Stimulated activated CD8-positive, alpha-beta memory T cell treated with anti-CD3 and anti-CD28 coated beads, Interleukin-7, amount 100 ng/mL, for 1 hour (primary cell): ENCODE measurements at regions not wholly inside any gene's neighbourhood (a gene's known extent, or its start where the extent isn't known, plus 50 kb on each side); places are given as distances from the start of the nearest gene placed in this dataset.
"Not testable (repeated sequence)": the region's sequence is repeated elsewhere in the genome, so short reads cannot be mapped to it uniquely, and the experiment has no call there.

Experiments used
- DNase-seq, 2 donors: peaks; one replicate each; pipeline ENCODE4 v3.0.0-alpha.2; 2020; ENCODE audit warnings: low read depth in 2 of 2

DNA sequence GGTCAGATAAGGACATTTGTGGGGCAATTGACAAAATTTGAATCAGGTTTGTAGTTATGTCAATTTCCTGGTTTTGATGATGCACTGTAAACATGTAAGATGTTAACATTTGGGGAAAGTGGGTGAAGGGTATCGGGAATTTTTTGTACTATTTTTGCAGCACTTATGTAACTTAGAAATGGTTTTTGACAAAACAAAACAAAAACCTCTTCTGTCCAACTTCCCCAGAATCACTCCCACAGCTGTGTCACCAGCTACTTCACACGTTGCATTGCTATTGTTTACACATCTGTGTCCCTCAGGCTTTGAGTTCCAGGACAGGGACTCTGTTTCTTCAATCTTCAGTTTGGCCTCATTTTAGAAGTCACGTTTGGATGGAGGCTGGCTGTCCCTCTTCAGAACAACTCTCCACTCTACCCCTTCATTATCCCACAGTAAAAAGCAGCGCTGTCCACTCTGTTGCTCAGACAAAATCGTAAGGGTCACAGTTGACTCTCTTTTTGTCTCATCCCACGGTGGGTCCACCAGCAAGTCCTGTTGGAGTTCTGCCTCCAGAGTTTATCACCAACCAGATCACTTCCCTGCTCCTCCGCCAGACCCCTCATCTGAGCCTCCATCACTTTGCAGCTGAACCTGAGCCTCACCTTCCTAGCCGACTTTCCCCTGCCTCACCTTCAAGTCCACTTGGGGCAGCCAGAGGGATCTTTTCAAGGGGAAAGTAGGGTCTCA is 63.2 kb downstream of the NENF start:
- no peak for DNase-seq

DNA sequence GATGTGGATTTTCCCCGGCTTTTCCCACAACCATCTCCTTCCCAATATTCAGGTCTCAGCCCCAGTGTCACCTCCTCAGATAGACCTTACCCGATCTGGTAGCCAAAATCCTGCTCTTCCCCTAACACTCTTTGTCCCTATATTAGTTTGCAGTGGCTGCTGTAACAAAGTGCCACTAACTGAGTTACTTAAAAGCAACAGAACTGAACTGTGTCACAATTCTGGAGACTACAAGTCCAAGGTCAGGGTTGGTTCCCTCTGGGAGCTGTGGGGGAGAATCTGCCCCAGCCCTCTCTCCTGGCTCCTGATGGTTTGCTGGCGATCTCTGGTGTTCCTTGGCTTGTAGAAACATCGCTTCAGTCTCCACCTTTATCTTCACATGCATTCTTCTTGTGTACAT is 64.0 kb downstream of the NENF start:
- no peak for DNase-seq

DNA sequence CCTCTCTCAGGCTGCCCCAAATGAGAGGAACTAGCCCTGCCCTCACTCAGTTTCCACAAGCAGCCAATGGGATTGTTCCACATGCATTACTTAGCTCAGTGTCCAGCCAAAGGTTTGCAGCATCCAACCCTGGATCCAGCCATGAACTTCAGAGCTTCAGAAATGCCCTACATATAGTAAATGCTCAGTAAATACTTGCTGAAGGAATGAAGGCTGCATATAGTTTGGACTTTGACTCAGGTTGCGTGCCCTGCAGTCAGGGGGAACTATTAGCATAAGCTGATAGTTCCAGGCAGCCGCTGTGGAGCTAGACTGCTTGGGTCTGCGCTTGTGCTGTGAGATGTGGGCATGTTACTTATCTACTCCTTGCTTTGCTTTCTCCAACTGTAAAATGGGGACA is 64.8 kb downstream of the NENF start:
- no peak for DNase-seq

DNA sequence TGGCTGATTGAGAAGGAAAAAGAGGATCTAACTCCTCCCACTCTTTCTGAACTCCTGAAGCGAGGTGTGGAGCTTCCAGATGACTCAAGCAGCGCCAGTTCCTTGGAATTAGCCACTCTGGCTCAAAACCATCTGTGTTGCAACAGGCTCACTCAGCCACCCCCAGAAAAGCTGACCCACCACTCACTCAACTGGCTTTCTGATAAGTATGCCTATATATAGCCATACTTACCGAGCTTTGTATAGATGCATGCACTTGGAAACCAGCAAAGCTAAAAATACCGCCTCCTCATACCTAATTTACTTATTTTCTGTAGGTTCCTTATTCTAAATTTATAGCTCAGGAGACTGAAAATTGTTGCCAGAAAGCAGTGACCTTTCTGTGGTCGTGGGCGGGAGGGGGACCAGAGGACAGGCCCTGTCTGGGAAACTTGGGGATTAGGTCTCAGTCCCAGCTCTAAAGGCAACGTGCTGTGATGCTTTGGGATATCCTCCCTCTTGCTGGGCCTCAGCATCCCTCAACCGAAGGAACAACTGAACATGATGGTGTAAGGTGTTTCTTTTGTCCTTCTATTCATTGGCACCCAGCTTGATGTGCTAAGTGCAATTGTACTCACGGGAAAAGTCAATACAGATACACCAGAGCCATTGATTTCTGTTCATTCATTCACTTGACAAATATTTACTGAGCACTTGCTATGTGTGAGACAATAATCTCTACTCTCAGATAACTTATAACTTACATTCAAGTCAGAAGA is 65.7 kb downstream of the NENF start:
- no peak for DNase-seq

DNA sequence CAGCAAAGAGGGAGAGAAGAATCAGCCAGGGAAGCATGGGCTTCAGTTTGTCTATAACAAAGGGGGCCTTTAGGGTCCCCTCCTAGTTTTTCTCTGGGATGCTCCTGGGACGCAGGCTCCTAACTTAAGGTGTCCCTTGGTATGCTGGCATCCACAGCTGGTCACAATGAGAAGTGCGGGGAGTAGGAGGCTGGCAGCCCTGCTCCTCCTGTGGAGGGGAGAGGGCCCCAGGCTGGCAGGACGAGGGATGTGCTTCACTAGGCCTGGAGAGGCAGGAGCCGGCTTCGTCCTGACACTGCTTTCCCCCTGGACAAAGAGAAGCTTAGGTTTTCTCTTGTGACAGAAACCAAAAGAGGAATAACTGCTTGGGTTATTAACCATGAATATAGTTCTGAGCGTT is 67.6 kb downstream of the NENF start:
- no peak for DNase-seq

DNA sequence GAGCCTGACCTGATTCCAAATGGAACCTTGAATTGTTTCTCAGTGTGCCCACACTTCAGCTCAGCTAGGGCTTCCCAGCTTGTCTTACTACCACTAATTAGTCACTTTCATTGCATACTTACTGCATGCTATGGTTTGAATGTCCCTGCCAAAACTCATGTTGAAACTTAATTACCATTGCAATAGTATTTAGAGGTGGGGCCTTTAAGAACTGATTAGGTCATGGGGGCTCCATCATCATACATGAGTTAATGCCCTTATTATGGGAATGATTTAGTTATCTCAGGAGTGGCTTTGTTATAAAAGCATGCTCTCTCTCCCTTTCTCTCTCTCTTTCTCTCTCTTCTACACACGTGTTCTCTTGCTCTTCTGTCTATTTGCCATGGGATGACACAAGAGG is 68.3 kb downstream of the NENF start:
- DNase-seq: no peak

DNA sequence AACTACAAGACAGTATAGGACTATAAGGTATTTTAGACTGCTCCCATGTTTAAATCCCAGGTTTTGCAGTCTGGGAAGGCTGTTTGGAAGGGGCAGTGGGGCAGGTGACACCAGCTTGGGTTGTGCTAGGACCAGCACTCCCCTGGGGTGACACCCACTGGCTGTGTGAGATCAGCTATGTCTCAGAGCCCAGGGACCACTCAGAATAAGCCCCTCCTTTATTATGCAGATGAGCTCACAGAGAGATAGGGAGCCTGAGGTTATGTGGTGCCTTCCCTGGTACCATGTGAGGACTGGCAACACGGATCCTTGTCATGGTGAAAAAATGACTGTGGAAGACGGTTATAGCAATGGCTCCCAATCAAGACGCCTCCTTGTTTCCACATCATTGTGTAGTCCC is 71.0 kb downstream of the NENF start:
- DNase-seq: no peak

DNA sequence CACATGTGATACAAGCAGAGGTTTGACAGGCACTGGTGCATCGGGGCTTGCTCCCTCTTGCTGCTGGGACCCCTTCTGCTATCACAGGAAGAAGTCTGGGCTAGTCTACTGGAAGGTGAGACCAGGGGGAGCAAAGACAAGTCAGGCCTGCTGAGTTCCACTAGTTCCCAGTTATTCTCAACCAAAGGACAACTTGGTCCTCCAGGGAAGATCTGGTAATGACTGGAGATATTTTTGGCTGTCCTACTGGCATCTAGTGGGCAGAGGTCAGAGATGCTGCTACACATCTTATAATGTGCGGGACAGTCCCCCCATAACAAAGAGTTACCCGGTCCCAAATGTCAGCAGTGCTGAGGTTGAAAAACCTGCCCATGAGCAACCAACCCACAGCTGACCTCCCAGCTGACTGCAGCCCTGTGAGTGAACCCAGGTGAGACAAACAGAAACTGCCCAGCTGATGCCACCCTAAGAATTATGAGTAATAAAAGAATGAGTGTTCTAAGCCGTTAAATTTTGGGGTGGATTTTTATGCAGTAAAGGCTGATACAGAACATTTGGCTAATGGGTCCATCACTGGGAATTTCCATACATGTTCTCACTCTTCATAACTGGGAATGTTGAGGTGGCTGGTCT is 71.6 kb downstream of the NENF start:
- no peak for DNase-seq

DNA sequence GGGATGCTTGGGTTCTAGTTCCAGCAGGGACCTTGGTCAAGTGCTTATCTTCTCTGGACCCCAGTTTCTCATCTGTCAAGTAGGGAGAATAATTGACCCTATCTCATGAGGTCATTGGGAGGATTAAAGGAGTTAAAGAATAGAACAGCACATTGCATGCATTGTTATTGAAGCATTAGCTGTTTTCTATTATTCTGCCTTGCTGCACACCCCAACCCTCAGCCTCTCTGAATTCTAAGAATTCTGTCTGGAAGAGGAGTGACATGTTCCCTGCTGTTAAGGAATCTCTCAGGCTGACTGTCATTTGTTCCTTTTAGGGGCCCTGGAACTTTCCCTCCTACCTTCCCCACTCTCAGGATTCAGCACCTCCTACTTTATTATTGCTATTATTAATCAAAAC is 73.9 kb downstream of the NENF start:
- no peak for DNase-seq

DNA sequence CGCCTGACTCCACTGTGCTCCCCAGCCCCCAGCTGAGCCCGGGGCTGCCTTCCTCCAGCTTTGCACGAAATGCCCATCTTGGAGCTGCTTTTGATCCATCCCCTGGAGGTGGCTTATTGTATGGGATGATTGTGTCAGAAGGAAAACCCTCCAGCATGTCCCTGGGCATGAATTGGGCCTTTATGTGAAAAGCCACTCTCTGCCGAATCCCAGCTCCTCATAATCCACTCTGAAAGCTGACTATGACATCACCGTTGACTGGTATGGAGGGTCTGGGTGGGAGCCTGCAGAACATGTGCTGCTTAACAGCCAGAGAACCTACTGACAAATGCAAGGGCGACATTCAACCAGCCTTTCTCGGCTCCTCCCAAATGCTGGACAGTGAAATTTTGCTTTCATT is 74.6 kb downstream of the NENF start:
- no peak for DNase-seq

DNA sequence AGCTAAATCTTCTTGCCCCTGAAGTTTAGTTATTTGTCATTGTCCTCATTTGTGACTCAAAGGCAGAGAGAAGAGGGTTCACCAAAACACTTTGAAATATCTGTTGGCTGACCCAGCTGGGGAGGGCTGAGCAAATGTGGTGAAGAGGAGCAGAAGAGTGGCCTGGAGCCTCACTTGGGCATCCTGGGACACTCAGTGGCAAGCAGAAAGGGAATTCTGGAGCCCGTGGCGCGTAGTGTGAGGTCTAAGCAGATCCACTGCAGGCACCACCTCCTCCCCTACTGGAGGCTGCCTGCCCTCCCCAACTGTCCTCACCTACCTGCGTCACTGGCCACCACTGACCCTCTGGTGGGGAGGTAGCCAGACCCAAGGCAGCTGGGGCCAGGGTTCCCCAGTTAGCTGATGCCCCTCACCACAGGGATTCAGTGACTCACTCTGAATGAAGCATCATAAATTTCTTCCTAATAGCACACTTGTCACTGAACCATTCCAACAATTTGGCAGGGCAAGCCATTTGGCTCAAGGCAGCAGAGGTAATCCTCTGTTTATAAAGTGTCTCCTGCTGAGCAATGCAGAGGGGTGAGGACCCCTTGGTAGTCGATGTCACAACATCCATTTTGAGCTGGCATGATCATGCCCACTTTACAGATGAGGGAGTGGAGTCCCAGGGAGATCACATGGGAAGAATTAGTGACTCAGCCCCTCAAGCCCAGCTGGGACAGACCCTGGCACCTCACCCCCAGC is 80.3 kb downstream of the NENF start:
- no peak for DNase-seq

DNA sequence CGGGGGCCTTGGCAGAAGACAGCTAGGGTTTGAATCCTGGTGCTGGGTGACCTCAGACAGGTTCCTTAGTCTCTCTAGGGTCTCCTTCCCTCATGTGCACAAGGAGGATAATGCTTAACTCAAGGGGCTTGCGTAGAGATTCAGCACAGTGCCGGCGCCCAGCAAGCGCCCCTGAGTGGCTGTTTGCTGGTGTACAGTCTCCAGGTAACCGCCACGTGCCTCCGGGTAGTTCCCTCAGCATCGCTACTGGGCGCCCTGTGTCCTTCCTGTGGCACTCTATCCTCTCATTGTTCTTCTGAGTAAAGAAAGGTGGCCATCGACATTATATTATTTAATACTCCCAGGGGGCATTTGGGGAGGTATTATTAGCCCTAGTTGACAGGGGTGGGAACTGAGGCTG is 80.9 kb downstream of the NENF start:
- no peak for DNase-seq

DNA sequence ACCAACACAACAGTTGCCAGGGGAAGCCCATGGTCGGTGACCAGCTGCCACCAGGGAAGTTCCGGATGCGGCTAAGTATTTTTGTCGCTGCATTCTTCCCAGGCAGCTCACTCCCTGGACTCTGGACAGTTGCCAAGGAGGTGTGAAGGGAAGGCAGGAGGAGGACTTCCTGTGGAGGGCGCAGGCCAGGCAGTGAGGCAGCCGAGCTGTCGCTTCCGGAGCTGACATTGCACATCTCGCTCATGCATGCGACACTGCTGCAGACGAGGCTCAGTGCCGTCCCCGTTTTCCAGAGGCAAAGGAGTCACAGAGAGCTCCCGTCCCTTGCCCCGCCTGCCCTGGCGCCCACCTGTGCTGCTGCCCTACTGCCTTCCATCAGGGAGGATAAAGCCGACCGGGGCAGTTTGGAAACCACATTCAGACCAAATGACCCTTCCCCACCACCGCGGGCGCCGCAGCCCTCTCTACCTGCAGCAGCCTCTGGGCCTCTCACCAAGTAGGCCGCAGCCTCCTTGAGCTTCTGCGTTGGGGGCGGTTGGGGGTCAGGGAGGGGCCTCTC is 81.4 kb downstream of the NENF start:
- no peak for DNase-seq

DNA sequence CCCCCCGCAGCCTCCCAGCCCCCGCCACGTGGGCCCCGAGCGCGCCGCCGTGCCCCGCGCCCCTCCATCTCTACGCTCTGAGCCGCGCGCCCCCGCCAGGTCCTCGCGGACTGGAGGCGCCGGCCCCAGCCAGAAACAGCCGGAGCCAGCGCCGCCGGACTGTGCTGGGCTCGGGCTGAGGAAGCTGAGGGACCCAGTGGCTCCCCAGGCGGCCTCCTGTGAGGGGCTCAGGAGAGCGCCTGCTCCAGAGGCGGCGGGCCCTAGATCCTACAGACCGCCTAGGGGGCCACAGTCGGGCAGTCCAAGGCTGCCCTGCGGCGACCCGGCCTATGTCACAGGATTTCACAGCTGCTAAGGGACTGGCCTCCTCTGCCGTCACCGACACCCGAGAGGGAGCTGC is 82.1 kb downstream of the NENF start:
- no peak for DNase-seq

DNA sequence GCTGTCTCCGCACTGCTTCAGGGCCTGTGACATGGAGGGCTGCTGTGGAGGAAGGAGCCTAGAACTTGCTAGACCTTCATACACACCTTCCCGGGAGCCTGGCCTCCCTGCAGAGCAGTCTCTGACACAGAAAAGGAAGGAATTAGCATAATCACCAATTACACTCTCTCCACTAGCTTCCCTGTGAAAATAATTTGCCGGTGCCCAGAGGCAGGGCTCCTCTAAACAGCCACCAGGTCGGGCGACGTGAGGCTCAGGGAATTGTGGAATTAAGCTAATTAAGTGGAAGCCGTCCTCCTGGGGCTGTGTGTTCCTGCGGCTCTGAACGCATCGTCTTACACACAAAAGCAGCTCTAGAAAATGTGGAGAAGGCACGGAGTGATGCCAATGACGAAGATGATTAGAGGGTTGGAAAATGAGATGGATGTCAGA is 82.6 kb downstream of the NENF start:
- DNase-seq: no peak

DNA sequence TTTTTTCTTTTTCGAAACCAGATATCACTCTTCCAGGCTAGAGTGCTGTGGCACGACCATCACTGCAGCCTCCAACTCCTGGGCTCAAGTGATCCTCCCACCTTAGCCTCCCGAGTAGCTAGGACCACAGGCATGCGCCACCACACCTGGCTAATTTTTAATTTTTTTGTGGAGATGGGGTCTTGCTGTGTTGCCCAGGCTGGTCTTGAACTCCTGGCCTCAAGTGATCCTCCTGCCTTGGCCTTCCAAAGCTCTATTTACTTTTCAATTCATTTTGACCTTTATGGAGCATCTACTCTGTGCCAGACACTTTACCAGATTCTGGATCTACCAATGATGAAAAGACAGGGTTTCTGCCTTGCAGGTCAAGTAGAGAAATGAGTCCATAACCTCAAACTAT is 83.3 kb downstream of the NENF start:
- not testable (repeated sequence) for DNase-seq

DNA sequence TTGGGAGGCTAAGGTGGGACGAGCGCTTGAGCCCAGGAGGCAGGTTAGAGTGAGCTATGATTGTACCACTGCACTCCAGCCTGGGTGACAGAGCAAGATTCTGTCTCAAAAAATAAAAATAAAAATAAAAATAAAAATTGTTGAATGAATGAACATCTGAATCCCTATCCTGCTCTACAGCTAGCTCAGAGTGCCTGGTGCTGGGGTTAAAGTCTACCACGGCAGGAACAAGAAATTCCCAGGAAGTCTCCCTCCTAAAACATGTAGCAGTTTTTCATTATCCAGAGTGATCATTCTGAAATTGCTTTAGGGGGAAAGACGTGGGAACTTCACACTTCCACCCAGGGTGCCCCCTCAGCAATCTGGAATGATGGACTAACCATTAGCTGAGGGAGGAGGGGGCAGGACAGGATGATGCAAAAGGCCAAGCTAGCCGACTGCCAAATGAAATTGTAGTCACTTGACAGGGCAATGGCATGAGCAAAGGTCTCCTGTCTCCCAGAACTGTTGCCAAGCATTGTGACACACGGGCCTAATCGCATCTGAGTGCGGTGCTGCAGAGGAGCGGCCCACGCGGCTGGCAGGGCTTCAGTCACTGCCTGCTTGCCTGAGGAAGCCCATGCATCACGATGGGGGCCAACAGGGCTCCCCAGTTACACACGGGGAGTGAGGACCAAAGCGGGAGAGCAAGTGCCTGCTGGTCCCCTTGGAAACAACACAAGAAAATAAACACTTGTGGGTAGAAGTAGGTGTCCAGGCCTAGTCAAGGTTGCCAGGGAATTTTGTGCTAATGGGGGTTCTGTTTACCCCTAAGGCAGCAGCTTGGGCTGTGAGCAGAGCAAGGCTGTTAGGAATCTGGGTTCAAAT is 85.7 kb downstream of the NENF start:
- DNase-seq: no peak

DNA sequence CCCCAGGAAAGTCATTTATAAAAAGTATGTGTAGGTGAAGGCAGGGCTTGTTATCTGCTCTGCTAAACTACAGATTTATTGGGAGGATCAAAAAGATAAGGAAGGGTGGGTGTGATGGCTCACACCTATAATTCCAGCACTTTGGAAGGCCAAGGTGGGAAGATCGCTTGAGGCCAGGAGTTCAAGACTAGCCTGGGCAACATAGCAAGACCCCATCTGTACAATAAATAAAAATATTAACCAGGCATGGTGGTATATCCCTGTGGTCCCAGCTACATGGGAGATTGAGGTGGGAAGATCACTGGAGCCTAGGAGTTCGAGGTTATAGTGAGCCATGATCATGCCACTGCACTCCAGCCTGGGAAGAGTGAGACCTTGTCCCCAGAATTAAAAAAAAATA is 86.4 kb downstream of the NENF start:
- no peak for DNase-seq

DNA sequence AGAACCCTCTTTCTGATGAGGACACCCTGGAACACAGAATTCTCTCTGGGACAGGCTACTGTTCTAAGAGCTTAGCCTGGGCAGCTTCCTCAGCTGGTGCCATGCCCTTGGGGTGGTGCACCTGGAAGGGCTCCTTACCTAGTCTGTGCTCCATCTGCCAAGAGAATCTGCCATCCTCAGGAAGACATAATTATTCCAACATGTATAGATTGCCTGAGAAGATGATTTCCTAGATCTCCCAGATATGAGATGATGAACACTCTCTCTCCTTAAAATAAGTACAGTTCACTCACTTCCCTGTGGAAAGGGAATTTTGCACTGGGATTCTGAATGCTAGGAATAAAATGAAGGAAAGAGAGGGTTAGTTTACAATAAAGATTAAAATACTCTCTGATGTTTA is 87.6 kb downstream of the NENF start:
- no peak for DNase-seq

DNA sequence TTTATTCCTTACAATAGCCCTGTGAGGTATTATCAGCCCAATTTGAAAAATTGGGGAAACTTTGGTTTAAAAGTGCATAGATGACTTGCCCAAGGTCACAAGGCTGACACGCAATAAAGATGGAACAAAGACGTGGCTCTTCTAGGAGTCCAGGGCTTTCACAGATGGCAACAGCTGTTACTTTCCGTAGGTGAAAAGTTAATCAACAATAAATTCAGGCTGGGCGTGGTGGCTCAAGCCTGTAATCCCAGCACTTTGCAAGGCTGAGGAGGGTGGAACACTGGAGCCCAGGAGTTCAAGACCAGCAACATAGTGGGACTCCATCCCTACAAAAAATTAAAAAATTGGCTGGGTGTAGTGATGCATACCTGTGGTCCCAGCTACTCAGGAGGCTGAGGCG is 87.8 kb upstream of the ATF3 start:
- DNase-seq: no peak

DNA sequence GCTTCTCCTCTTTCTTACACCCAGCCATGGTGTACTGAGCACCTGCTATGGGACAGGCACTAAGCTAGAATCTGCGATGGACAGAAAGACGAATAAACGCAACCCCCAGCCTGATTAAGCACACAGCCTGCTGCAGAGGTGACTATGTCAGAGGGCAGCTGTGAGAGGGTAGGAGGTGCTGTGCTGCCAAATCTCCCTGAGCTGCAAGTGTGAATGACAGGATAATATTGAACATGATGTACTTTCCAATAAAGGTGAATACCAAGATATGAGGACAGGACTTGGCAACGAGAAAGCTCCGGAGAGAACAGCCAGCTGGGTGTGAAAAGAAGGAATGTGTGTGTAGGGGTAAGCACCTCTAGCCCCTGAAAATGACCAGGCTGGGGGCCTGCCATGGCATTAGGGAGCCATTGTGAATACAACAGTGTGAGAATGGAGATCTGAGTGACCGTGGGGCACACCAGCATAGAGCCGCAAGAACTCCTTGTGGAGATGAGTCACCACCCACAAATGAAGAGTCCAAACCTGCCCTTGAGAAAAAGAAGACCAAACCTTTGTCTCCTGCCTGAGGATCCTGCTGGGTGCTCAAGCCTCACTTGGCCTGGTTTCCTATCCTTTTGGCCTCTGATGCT is 83.0 kb upstream of the ATF3 start:
- DNase-seq: no peak
